SJSA1 (cell line): ENCODE measurements at regions not wholly inside any gene's neighbourhood (a gene's known extent, or its start where the extent isn't known, plus 50 kb on each side); places are given as distances from the start of the nearest gene placed in this dataset.

ENCODE experiments used
- DNase-seq, 2 experiments: peaks; one replicate each; pipeline ENCODE4 v3.0.0-alpha.2; 2015 to 2020; ENCODE audit warnings: low spot score in 2 of 2, low read depth in 1 of 2
- H3K27ac ChIP-seq: fragments of 250-450 bp; sonication (Bioruptor Pico); 2 replicates; pipeline ENCODE4 v1.5.1; 2020; ENCODE audit warnings: mild to moderate bottlenecking, moderate library complexity
- H3K27me3 ChIP-seq: fragments of 250-450 bp; sonication (Bioruptor Pico); replicated peaks from 2 replicates; pipeline ENCODE4 v1.5.1; 2020; ENCODE audit warnings: mild to moderate bottlenecking, moderate library complexity
- H3K36me3 ChIP-seq: fragments of 250-450 bp; sonication (Bioruptor Pico); 2 replicates; pipeline ENCODE4 v1.5.1; 2020; ENCODE audit warnings: mild to moderate bottlenecking
- H3K4me1 ChIP-seq: fragments of 250-450 bp; sonication (Bioruptor Pico); replicated peaks from 2 replicates; pipeline ENCODE4 v1.6.1; 2021; ENCODE audit warnings: mild to moderate bottlenecking
- H3K4me3 ChIP-seq: fragments of 250-450 bp; sonication (Bioruptor Pico); 2 replicates; pipeline ENCODE4 v1.5.1; 2020; ENCODE audit warnings: mild to moderate bottlenecking
- H3K9me3 ChIP-seq: fragments of 250-450 bp; sonication (Bioruptor Pico); replicated peaks from 2 replicates; pipeline ENCODE4 v1.5.1; 2020; ENCODE audit warnings: mild to moderate bottlenecking

GRCh38 chr16:13803974-13804373, 116.0 kb upstream of the ERCC4 start:
- Histone ChIP-seq H3K4me3 (no peak overlapping the region), H3K4me1 (no peaks in the 10 kb centered on the region), H3K27ac (no peak overlapping the region), H3K36me3 (no peaks in the 10 kb centered on the region), H3K9me3 (no peaks in the 10 kb centered on the region), H3K27me3 (no peaks in the 10 kb centered on the region)
- no peak for DNase-seq

GRCh38 chr16:13805951-13806350, 114.0 kb upstream of the ERCC4 start:
- Histone ChIP-seq H3K27ac (no peak overlapping the region), H3K27me3 (peaks cover 2% of the 10 kb centered on the region; the same call in 1 of the 2 replicates), H3K9me3 (no peaks in the 10 kb centered on the region), H3K4me1 (no peaks in the 10 kb centered on the region), H3K36me3 (no peaks in the 10 kb centered on the region), H3K4me3 (no peak overlapping the region)
- no peak for DNase-seq

GRCh38 chr16:13806671-13807070, 113.3 kb upstream of the ERCC4 start:
- Histone ChIP-seq H3K4me1 (no peaks in the 10 kb centered on the region), H3K27ac (no peak overlapping the region), H3K27me3 (peaks cover 2% of the 10 kb centered on the region; the same call in 1 of the 2 replicates), H3K9me3 (no peaks in the 10 kb centered on the region), H3K36me3 (no peaks in the 10 kb centered on the region), H3K4me3 (no peak overlapping the region)
- no peak for DNase-seq

GRCh38 chr16:13808102-13808501, 111.9 kb upstream of the ERCC4 start:
- no peak overlapping the region for H3K4me3 ChIP-seq
- no peak overlapping the region for H3K27ac ChIP-seq
- H3K4me1 ChIP-seq, result no peaks in the 10 kb centered on the region
- H3K27me3 ChIP-seq, result peaks cover 2% of the 10 kb centered on the region; the same call in 1 of the 2 replicates
- no peak for DNase-seq
- H3K36me3 ChIP-seq, result no peaks in the 10 kb centered on the region
- no peaks in the 10 kb centered on the region for H3K9me3 ChIP-seq

- H3K4me3 ChIP-seq, result no peak overlapping the region
- H3K9me3 ChIP-seq, result no peaks in the 10 kb centered on the region
- H3K36me3 ChIP-seq, result no peaks in the 10 kb centered on the region
- H3K27ac ChIP-seq, result no peak overlapping the region
- no peaks in the 10 kb centered on the region for H3K4me1 ChIP-seq
- H3K27me3 ChIP-seq, result peaks cover 2% of the 10 kb centered on the region; the same call in 1 of the 2 replicates
- no peak for DNase-seq
Measured at GRCh38 chr16:13809765-13810164, 110.2 kb upstream of the ERCC4 start.

GRCh38 chr16:13811834-13812233, 108.1 kb upstream of the ERCC4 start:
- Histone ChIP-seq H3K27me3 (peaks cover 2% of the 10 kb centered on the region; the same call in 1 of the 2 replicates), H3K36me3 (no peaks in the 10 kb centered on the region)

GRCh38 chr16:13816701-13817100, 103.3 kb upstream of the ERCC4 start:
- no peaks in the 10 kb centered on the region; the same call in 1 of the 2 replicates for H3K27me3 ChIP-seq
- no peaks in the 10 kb centered on the region for H3K4me1 ChIP-seq
- no peaks in the 10 kb centered on the region for H3K9me3 ChIP-seq
- H3K4me3 ChIP-seq, result no peak overlapping the region
- H3K36me3 ChIP-seq, result no peaks in the 10 kb centered on the region
- DNase-seq, result no peak
- H3K27ac ChIP-seq, result no peak overlapping the region

More at GRCh38 chr16:13811834-13812233, 108.1 kb upstream of the ERCC4 start:
- Histone ChIP-seq H3K27ac (no peak overlapping the region), H3K4me1 (no peaks in the 10 kb centered on the region), H3K4me3 (no peak overlapping the region), H3K9me3 (no peaks in the 10 kb centered on the region)
- no peak for DNase-seq

- Histone ChIP-seq H3K4me1 (no peaks in the 10 kb centered on the region), H3K4me3 (no peak overlapping the region), H3K27me3 (no peaks in the 10 kb centered on the region), H3K27ac (no peak overlapping the region), H3K9me3 (no peaks in the 10 kb centered on the region), H3K36me3 (no peaks in the 10 kb centered on the region)
- DNase-seq, result no peak
Measured at GRCh38 chr16:13823501-13823900, 96.5 kb upstream of the ERCC4 start.

GRCh38 chr16:13829697-13830299, 90.2 kb upstream of the ERCC4 start:
- H3K4me3 ChIP-seq, result no peak overlapping the region
- H3K9me3 ChIP-seq, result no peaks in the 10 kb centered on the region
- H3K27me3 ChIP-seq, result no peaks in the 10 kb centered on the region; the same call in 1 of the 2 replicates
- no peaks in the 10 kb centered on the region for H3K36me3 ChIP-seq
- H3K4me1 ChIP-seq, result no peaks in the 10 kb centered on the region
- no peak overlapping the region for H3K27ac ChIP-seq
- DNase-seq, result no peak

- Histone ChIP-seq H3K4me3 (no peak overlapping the region), H3K9me3 (no peaks in the 10 kb centered on the region), H3K36me3 (no peaks in the 10 kb centered on the region), H3K27me3 (peaks cover 6% of the 10 kb centered on the region; the same call in 1 of the 2 replicates), H3K4me1 (no peaks in the 10 kb centered on the region), H3K27ac (no peak overlapping the region)
- DNase-seq, result no peak
Measured at GRCh38 chr16:13833515-13833914, 86.4 kb upstream of the ERCC4 start.

GRCh38 chr16:13835387-13835786, 84.6 kb upstream of the ERCC4 start:
- no peak overlapping the region for H3K4me3 ChIP-seq
- no peaks in the 10 kb centered on the region for H3K9me3 ChIP-seq
- H3K27me3 ChIP-seq, result peaks cover 10% of the 10 kb centered on the region; the same call in 1 of the 2 replicates
- H3K4me1 ChIP-seq, result no peaks in the 10 kb centered on the region
- no peaks in the 10 kb centered on the region for H3K36me3 ChIP-seq
- no peak overlapping the region for H3K27ac ChIP-seq
- no peak for DNase-seq

GRCh38 chr16:13835935-13836730, 83.8 kb upstream of the ERCC4 start:
- H3K4me3 ChIP-seq, result no peak overlapping the region

GRCh38 chr16:13838401-13839190, 81.4 kb upstream of the ERCC4 start:
- Histone ChIP-seq H3K4me3 (no peak overlapping the region), H3K36me3 (no peaks in the 10 kb centered on the region), H3K27me3 (peaks cover 14% of the 10 kb centered on the region; the same call in 1 of the 2 replicates), H3K9me3 (no peaks in the 10 kb centered on the region), H3K4me1 (no peaks in the 10 kb centered on the region), H3K27ac (no peak overlapping the region)
- DNase-seq, result no peak

More at GRCh38 chr16:13835935-13836730, 83.8 kb upstream of the ERCC4 start:
- Histone ChIP-seq H3K27me3 (peaks cover 10% of the 10 kb centered on the region; the same call in 1 of the 2 replicates), H3K4me1 (no peaks in the 10 kb centered on the region), H3K9me3 (no peaks in the 10 kb centered on the region), H3K27ac (no peak overlapping the region), H3K36me3 (no peaks in the 10 kb centered on the region)
- DNase-seq, result no peak
